ENCODE measurements at regions not wholly inside any gene's neighbourhood (a gene's known extent, or its start where the extent isn't known, plus 50 kb on each side); places are given as distances from the start of the nearest gene placed in this dataset.

DNA sequence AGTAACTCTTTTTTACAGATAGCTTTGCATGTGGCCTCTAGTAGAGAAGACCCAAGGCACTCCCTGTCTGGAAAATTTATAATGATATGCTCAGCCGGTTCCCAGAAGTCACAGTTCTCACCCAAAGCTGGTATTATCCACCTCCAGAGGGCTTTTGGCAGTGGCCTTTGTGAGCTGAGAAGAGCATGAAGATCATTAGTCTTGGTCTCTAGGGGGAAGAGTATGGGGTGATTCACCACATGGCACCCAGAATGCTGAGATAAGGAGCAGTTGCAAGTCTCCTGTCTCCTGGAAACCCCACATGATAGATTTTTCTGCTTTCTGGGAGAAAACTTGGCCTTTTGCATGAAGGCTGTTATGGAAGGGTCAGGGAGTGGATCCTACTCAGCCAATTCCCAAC, 75.4 kb upstream of the PRPS1 start:
- TF ChIP-seq CTCF (IDR thresholded peaks at IDR 0.05; ENCODE audit: low read length) (no peak), EZH2 (IDR thresholded peaks at IDR 0.05; ENCODE audit: borderline replicate concordance, low read length) (no peak)

All from OCI-LY1 (cell line).